ENCODE measurements at regions not wholly inside any gene's neighbourhood (a gene's known extent, or its start where the extent isn't known, plus 50 kb on each side); places are given as distances from the start of the nearest gene placed in this dataset.

DNA sequence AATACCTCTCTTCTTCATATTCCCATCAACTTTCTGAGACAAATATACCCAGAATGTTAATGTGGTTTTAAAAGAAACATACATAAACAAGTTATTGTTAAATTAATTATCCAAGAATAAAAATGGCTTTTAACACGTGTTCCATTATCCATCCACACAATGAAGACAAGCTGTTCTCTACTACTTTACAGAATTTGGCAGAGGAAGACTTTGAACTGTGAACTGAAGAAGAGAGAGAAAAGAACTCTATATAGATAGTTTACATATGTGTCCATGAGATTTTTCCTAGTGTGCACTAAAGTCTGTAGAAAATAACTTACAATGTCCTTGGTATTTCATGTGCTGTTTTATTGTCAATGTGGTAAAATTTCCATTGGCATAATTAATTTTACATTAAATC lies 207.0 kb upstream of the COL3A1 start (continued):
- TF ChIP-seq, protein P1, sequence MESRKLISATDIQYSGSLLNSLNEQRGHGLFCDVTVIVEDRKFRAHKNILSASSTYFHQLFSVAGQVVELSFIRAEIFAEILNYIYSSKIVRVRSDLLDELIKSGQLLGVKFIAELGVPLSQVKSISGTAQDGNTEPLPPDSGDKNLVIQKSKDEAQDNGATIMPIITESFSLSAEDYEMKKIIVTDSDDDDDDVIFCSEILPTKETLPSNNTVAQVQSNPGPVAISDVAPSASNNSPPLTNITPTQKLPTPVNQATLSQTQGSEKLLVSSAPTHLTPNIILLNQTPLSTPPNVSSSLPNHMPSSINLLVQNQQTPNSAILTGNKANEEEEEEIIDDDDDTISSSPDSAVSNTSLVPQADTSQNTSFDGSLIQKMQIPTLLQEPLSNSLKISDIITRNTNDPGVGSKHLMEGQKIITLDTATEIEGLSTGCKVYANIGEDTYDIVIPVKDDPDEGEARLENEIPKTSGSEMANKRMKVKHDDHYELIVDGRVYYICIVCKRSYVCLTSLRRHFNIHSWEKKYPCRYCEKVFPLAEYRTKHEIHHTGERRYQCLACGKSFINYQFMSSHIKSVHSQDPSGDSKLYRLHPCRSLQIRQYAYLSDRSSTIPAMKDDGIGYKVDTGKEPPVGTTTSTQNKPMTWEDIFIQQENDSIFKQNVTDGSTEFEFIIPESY (IDR thresholded peaks at IDR 0.05; ENCODE audit: borderline replicate concordance, low read depth): no peak
- TF ChIP-seq FOSL2 (IDR thresholded peaks at IDR 0.05; ENCODE audit: borderline replicate concordance, low read depth) (no peak), YY1 (IDR thresholded peaks at IDR 0.05; ENCODE audit: low read depth) (no peak), MEF2A (IDR thresholded peaks at IDR 0.05; ENCODE audit: borderline replicate concordance, low read depth) (no peak), FOXM1 (IDR thresholded peaks at IDR 0.05; ENCODE audit: low read depth) (no peak), TEAD4 (IDR thresholded peaks at IDR 0.05; ENCODE audit: borderline replicate concordance, insufficient read depth) (no peak), RCOR1 (IDR thresholded peaks at IDR 0.05; ENCODE audit: low read length) (no peak)

DNA sequence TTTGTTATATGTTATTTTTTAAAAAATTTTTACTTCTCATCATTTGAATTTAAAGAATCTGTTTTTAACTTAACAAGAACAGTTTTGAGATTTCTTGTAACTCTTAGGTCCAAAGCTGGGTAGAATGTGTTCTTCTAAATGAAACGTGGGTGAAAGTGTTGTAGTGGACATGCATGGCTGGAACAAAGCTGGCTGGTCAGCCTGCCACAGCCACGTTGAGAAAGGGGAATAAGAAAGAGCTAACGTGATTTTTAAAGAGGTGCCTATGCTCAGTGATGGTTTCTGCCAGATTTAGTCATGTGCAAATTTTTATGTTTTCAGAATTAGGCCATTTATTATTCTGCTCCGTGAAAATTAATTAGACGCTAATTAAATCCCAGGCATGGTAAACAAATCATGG lies 203.9 kb upstream of the COL3A1 start:
- no peaks in the 10 kb centered on the region for H3K9me2 ChIP-seq
- DNase-seq: no peak
- no peaks in the 10 kb centered on the region for H3K36me3 ChIP-seq (replicated peaks in 1 of 2; ENCODE audit: control insufficient read depth in 1 of 2, insufficient read depth in 2 of 2, low read length in 1 of 2)
- H3K4me1 ChIP-seq (ENCODE audit: control insufficient read depth in 1 of 2, insufficient read depth in 2 of 2, low read depth in 1 of 2, low read length in 1 of 2): no peaks in the 10 kb centered on the region; a peak in 2 of 4 replicates
- TF ChIP-seq, protein P2, sequence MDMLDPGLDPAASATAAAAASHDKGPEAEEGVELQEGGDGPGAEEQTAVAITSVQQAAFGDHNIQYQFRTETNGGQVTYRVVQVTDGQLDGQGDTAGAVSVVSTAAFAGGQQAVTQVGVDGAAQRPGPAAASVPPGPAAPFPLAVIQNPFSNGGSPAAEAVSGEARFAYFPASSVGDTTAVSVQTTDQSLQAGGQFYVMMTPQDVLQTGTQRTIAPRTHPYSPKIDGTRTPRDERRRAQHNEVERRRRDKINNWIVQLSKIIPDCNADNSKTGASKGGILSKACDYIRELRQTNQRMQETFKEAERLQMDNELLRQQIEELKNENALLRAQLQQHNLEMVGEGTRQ (IDR thresholded peaks at IDR 0.05; ENCODE audit: borderline replicate concordance, low read depth, low read length): no peak
- no peak for TF ChIP-seq GATA2 (CRISPR knock-in tag; IDR thresholded peaks at IDR 0.05)
- no peak for TF ChIP-seq MEF2A (IDR thresholded peaks at IDR 0.05; ENCODE audit: borderline replicate concordance, low read depth)
- no peak for TF ChIP-seq JUND (IDR thresholded peaks at IDR 0.05)
- TF ChIP-seq MXI1 (IDR thresholded peaks at IDR 0.05; ENCODE audit: low read depth, low read length): no peak
- no peak for TF ChIP-seq RCOR1 (IDR thresholded peaks at IDR 0.05; ENCODE audit: low read length)
- TF ChIP-seq TEAD4 (IDR thresholded peaks at IDR 0.05; ENCODE audit: borderline replicate concordance, insufficient read depth): no peak
- no peak for TF ChIP-seq RFX5 (IDR thresholded peaks at IDR 0.05; ENCODE audit: low read length)
- TF ChIP-seq, protein P3, sequence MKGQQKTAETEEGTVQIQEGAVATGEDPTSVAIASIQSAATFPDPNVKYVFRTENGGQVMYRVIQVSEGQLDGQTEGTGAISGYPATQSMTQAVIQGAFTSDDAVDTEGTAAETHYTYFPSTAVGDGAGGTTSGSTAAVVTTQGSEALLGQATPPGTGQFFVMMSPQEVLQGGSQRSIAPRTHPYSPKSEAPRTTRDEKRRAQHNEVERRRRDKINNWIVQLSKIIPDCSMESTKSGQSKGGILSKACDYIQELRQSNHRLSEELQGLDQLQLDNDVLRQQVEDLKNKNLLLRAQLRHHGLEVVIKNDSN (IDR thresholded peaks at IDR 0.05; ENCODE audit: borderline replicate concordance, low read depth): no peak
- no peak overlapping the region for H3K27ac ChIP-seq (ENCODE audit: low read depth in 2 of 2, low read length in 1 of 2)
- no peaks in the 10 kb centered on the region for H3K27me3 ChIP-seq (ENCODE audit: insufficient read depth)
- H3K4me3 ChIP-seq (ENCODE audit: low read depth in 2 of 2, low read length in 1 of 2): no peak overlapping the region
- ChIA-PET POLR2A (no interaction called here), CTCF (interaction anchor here (1.3 kb wide), 1 partner anchor 13 kb away, joined by 3 read pairs; no protein-coding TSS in a partner anchor)
- H3K79me2 ChIP-seq (ENCODE audit: insufficient read depth): no peaks in the 10 kb centered on the region
- H4K20me1 ChIP-seq (ENCODE audit: insufficient read depth): no peaks in the 10 kb centered on the region
- H3K9me3 ChIP-seq: no peaks in the 10 kb centered on the region
- H2AFZ ChIP-seq (ENCODE audit: low read depth): no peak overlapping the region
- WGBS (ENCODE audit: low lambda C conversion rate): 75% methylated on average over 5 of the region's 5 CpGs
- no peak overlapping the region for H3K9ac ChIP-seq
- H3K4me2 ChIP-seq: no peak overlapping the region
- peaks cover 11% of the 10 kb centered on the region for H3F3A ChIP-seq (replicated peaks; ENCODE audit: insufficient read depth)

All from SK-N-SH (cell line).